GM12878 (cell line): ENCODE measurements at regions not wholly inside any gene's neighbourhood (a gene's known extent, or its start where the extent isn't known, plus 50 kb on each side); places are given as distances from the start of the nearest gene placed in this dataset.

ENCODE experiments used
- BACH1 ChIP-seq: fragments of 450-650 bp; IDR thresholded peaks from 2 replicates; pipeline ENCODE4 v1.6.1; 2017; ENCODE audit warnings: mild to moderate bottlenecking, borderline replicate concordance
- CHD4 ChIP-seq: fragments of 200-600 bp; sonication (generic); IDR thresholded peaks from 2 replicates; pipeline ENCODE4 v1.6.1; 2016; ENCODE audit warnings: mild to moderate bottlenecking
- DPF2 ChIP-seq: fragments of 450-650 bp; IDR thresholded peaks from 2 replicates; pipeline ENCODE4 v1.6.1; 2017; ENCODE audit warnings: mild to moderate bottlenecking
- EZH2 ChIP-seq: IDR thresholded peaks from 2 replicates; pipeline ENCODE4 v1.6.1; 2012; ENCODE audit warnings: low read depth, mild to moderate bottlenecking, control low read depth, inconsistent platforms, low read length, borderline replicate concordance; ENCODE audit not compliant: control insufficient read depth
- MYC ChIP-seq: IDR thresholded peaks from 2 replicates; pipeline ENCODE4 v1.6.1; 2011; ENCODE audit warnings: mild to moderate bottlenecking, low read length, moderate library complexity, inconsistent platforms; ENCODE audit not compliant: insufficient read depth, insufficient replicate concordance, insufficient read length, severe bottlenecking
- POLR2A ChIP-seq: IDR thresholded peaks from 2 replicates; pipeline ENCODE4 v1.6.1; 2011; ENCODE audit warnings: low read depth, mild to moderate bottlenecking, low read length
- RAD21 ChIP-seq: IDR thresholded peaks from 2 replicates; pipeline ENCODE4 v1.6.1; 2011; ENCODE audit warnings: mild to moderate bottlenecking, low read depth, low read length, moderate library complexity; ENCODE audit not compliant: insufficient read depth
- SIN3A ChIP-seq: IDR thresholded peaks from 2 replicates; pipeline ENCODE4 v1.6.1; 2012; ENCODE audit warnings: low read depth, low read length, improper control_type of control experiment
- SRF ChIP-seq, 2 experiments: IDR thresholded peaks; 2 replicates each; pipeline ENCODE4 v1.6.1; 2011; ENCODE audit warnings: low read depth in 2 of 2, low read length in 2 of 2, mild to moderate bottlenecking in 1 of 2, moderate library complexity in 1 of 2
- TF ChIP-seq, protein P1 (sequence below): fragments of 450-650 bp; IDR thresholded peaks from 2 replicates; pipeline ENCODE4 v1.6.1; 2018; ENCODE audit warnings: mild to moderate bottlenecking, low read depth, moderate library complexity; ENCODE audit not compliant: partially characterized antibody
- TF ChIP-seq, protein P2 (sequence below), 3 experiments: IDR thresholded peaks in 2 of 3; conservative IDR thresholded peaks in 1 of 3; 2 replicates each; pipeline ENCODE4 v1.5.1; 2011; ENCODE audit warnings: low read depth in 3 of 3, low read length in 3 of 3, mild to moderate bottlenecking in 3 of 3, control low read depth in 2 of 3, moderate library complexity in 2 of 3, inconsistent platforms in 1 of 3, mixed read lengths in 1 of 3; ENCODE audit not compliant: control insufficient read depth in 2 of 3, insufficient read depth in 1 of 3; ENCODE audit errors: extremely low read depth in 1 of 3

- TF ChIP-seq, protein P1, sequence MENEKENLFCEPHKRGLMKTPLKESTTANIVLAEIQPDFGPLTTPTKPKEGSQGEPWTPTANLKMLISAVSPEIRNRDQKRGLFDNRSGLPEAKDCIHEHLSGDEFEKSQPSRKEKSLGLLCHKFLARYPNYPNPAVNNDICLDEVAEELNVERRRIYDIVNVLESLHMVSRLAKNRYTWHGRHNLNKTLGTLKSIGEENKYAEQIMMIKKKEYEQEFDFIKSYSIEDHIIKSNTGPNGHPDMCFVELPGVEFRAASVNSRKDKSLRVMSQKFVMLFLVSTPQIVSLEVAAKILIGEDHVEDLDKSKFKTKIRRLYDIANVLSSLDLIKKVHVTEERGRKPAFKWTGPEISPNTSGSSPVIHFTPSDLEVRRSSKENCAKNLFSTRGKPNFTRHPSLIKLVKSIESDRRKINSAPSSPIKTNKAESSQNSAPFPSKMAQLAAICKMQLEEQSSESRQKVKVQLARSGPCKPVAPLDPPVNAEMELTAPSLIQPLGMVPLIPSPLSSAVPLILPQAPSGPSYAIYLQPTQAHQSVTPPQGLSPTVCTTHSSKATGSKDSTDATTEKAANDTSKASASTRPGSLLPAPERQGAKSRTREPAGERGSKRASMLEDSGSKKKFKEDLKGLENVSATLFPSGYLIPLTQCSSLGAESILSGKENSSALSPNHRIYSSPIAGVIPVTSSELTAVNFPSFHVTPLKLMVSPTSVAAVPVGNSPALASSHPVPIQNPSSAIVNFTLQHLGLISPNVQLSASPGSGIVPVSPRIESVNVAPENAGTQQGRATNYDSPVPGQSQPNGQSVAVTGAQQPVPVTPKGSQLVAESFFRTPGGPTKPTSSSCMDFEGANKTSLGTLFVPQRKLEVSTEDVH, result no peak
- TF ChIP-seq BACH1 (no peak), EZH2 (no peak), RAD21 (no peak), POLR2A (no peak), MYC (no peak), SIN3A (no peak), SRF (IDR thresholded peaks at IDR 0.05; ENCODE audit: low read depth in 2 of 2, low read length in 2 of 2) (no peak), DPF2 (no peak), CHD4 (no peak)
- TF ChIP-seq, protein P2, sequence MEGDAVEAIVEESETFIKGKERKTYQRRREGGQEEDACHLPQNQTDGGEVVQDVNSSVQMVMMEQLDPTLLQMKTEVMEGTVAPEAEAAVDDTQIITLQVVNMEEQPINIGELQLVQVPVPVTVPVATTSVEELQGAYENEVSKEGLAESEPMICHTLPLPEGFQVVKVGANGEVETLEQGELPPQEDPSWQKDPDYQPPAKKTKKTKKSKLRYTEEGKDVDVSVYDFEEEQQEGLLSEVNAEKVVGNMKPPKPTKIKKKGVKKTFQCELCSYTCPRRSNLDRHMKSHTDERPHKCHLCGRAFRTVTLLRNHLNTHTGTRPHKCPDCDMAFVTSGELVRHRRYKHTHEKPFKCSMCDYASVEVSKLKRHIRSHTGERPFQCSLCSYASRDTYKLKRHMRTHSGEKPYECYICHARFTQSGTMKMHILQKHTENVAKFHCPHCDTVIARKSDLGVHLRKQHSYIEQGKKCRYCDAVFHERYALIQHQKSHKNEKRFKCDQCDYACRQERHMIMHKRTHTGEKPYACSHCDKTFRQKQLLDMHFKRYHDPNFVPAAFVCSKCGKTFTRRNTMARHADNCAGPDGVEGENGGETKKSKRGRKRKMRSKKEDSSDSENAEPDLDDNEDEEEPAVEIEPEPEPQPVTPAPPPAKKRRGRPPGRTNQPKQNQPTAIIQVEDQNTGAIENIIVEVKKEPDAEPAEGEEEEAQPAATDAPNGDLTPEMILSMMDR (IDR thresholded peaks at IDR 0.05 in 2 of 3, conservative IDR thresholded peaks at IDR 0.05 in 1 of 3; ENCODE audit: control insufficient read depth in 2 of 3, extremely low read depth in 1 of 3, insufficient read depth in 1 of 3, low read depth in 3 of 3, low read length in 3 of 3), result no peak
Measured at GRCh38 chr16:7998789-7999453, 591.4 kb downstream of the TMEM114 start.
